Activated T-cell treated with anti-CD3 and anti-CD28 coated beads, Interleukin-2, amount 50 U/mL, for 24 hours (primary cell): ENCODE measurements at regions not wholly inside any gene's neighbourhood (a gene's known extent, or its start where the extent isn't known, plus 50 kb on each side); places are given as distances from the start of the nearest gene placed in this dataset.
"Not testable (repeated sequence)": the region's sequence is repeated elsewhere in the genome, so short reads cannot be mapped to it uniquely, and the experiment has no call there.

Experiments used
- DNase-seq: peaks from one replicate; pipeline ENCODE4 v3.0.0-alpha.2; 2020
- H3K27ac Mint-ChIP-seq: 2 replicates; pipeline ENCODE4 v1.8.0; 2020; ENCODE audit warnings: mild to moderate bottlenecking, mixed read lengths
- H3K27me3 Mint-ChIP-seq: 2 replicates; pipeline ENCODE4 v1.8.0; 2020; ENCODE audit warnings: mixed read lengths
- H3K36me3 Mint-ChIP-seq: 2 replicates; pipeline ENCODE4 v1.8.0; 2020; ENCODE audit warnings: low read depth, mixed read lengths
- H3K4me1 Mint-ChIP-seq: 2 replicates; pipeline ENCODE4 v1.8.0; 2020; ENCODE audit warnings: low read depth, mixed read lengths
- H3K4me3 Mint-ChIP-seq: 2 replicates; pipeline ENCODE4 v1.8.0; 2020; ENCODE audit warnings: mild to moderate bottlenecking, moderate library complexity, mixed read lengths
- H3K9me3 Mint-ChIP-seq: 2 replicates; pipeline ENCODE4 v1.8.0; 2020; ENCODE audit warnings: mixed read lengths

GRCh38 chr6:142637624-142638351 lies 307.2 kb downstream of the HIVEP2 start:
- H3K4me3 Mint-ChIP-seq: no peak overlapping the region
- H3K27ac Mint-ChIP-seq: no peak overlapping the region
- H3K36me3 Mint-ChIP-seq: no peaks in the 10 kb centered on the region
- DNase-seq: no peak
- H3K4me1 Mint-ChIP-seq: peaks cover 9% of the 10 kb centered on the region
- H3K9me3 Mint-ChIP-seq: no peaks in the 10 kb centered on the region
- no peaks in the 10 kb centered on the region for H3K27me3 Mint-ChIP-seq

- no peak for DNase-seq
- Mint-ChIP-seq H3K4me3 (no peak overlapping the region), H3K36me3 (no peaks in the 10 kb centered on the region), H3K27me3 (peaks cover 4% of the 10 kb centered on the region), H3K27ac (no peak overlapping the region), H3K4me1 (no peaks in the 10 kb centered on the region), H3K9me3 (no peaks in the 10 kb centered on the region)
Measured at GRCh38 chr6:142642651-142643050, 302.3 kb downstream of the HIVEP2 start.

GRCh38 chr6:142644866-142645265 lies 300.1 kb downstream of the HIVEP2 start:
- no peak for DNase-seq
- no peaks in the 10 kb centered on the region for H3K36me3 Mint-ChIP-seq
- H3K4me3 Mint-ChIP-seq: no peak overlapping the region
- no peak overlapping the region for H3K27ac Mint-ChIP-seq
- no peaks in the 10 kb centered on the region for H3K4me1 Mint-ChIP-seq
- H3K9me3 Mint-ChIP-seq: no peaks in the 10 kb centered on the region
- H3K27me3 Mint-ChIP-seq: peaks cover 6% of the 10 kb centered on the region

- DNase-seq: no peak
- no peak overlapping the region for H3K27ac Mint-ChIP-seq
- no peaks in the 10 kb centered on the region for H3K36me3 Mint-ChIP-seq
- H3K9me3 Mint-ChIP-seq: no peaks in the 10 kb centered on the region
- no peaks in the 10 kb centered on the region for H3K4me1 Mint-ChIP-seq
- H3K27me3 Mint-ChIP-seq: peaks cover 6% of the 10 kb centered on the region
- no peak overlapping the region for H3K4me3 Mint-ChIP-seq
Measured at GRCh38 chr6:142645663-142646062, 299.3 kb downstream of the HIVEP2 start.

GRCh38 chr6:142647449-142648035 lies 297.4 kb downstream of the HIVEP2 start:
- Mint-ChIP-seq H3K9me3 (no peaks in the 10 kb centered on the region), H3K27me3 (peaks cover 6% of the 10 kb centered on the region), H3K27ac (no peak overlapping the region), H3K36me3 (no peaks in the 10 kb centered on the region), H3K4me3 (no peak overlapping the region), H3K4me1 (no peaks in the 10 kb centered on the region)
- DNase-seq: no peak

- Mint-ChIP-seq H3K36me3 (no peaks in the 10 kb centered on the region), H3K4me1 (no peaks in the 10 kb centered on the region), H3K4me3 (no peak overlapping the region), H3K27ac (no peak overlapping the region), H3K9me3 (no peaks in the 10 kb centered on the region), H3K27me3 (peaks cover 6% of the 10 kb centered on the region)
- no peak for DNase-seq
Measured at GRCh38 chr6:142648036-142648451, 296.9 kb downstream of the HIVEP2 start.

GRCh38 chr6:142648526-142648925 lies 296.4 kb downstream of the HIVEP2 start:
- Mint-ChIP-seq H3K9me3 (no peaks in the 10 kb centered on the region), H3K4me3 (no peak overlapping the region), H3K4me1 (no peaks in the 10 kb centered on the region), H3K36me3 (no peaks in the 10 kb centered on the region), H3K27ac (no peak overlapping the region), H3K27me3 (peaks cover 6% of the 10 kb centered on the region)
- DNase-seq: no peak

- H3K4me3 Mint-ChIP-seq, H3K27me3 Mint-ChIP-seq, H3K9me3 Mint-ChIP-seq, H3K36me3 Mint-ChIP-seq, DNase-seq, H3K4me1 Mint-ChIP-seq, H3K27ac Mint-ChIP-seq: not testable (repeated sequence)
Measured at GRCh38 chr6:142649438-142650234, 295.3 kb downstream of the HIVEP2 start.

- no peaks in the 10 kb centered on the region for H3K9me3 Mint-ChIP-seq
- no peak for DNase-seq
- H3K27me3 Mint-ChIP-seq: peaks cover 6% of the 10 kb centered on the region
- H3K36me3 Mint-ChIP-seq: no peaks in the 10 kb centered on the region
- H3K4me3 Mint-ChIP-seq: no peak overlapping the region
- no peaks in the 10 kb centered on the region for H3K4me1 Mint-ChIP-seq
- H3K27ac Mint-ChIP-seq: no peak overlapping the region
Measured at GRCh38 chr6:142651384-142651783, 293.6 kb downstream of the HIVEP2 start.

- Mint-ChIP-seq H3K4me3 (no peak overlapping the region), H3K27ac (no peak overlapping the region), H3K27me3 (no peaks in the 10 kb centered on the region), H3K4me1 (no peaks in the 10 kb centered on the region), H3K9me3 (no peaks in the 10 kb centered on the region), H3K36me3 (no peaks in the 10 kb centered on the region)
- no peak for DNase-seq
Measured at GRCh38 chr6:142653710-142654420, 291.1 kb downstream of the HIVEP2 start.

- Mint-ChIP-seq H3K27ac (no peak overlapping the region), H3K27me3 (no peaks in the 10 kb centered on the region), H3K36me3 (no peaks in the 10 kb centered on the region), H3K4me1 (no peaks in the 10 kb centered on the region), H3K4me3 (no peak overlapping the region), H3K9me3 (peaks cover 14% of the 10 kb centered on the region)
- DNase-seq: no peak
Measured at GRCh38 chr6:142659661-142660060, 285.3 kb downstream of the HIVEP2 start.

GRCh38 chr6:142665393-142665792 lies 279.6 kb downstream of the HIVEP2 start:
- Mint-ChIP-seq H3K4me3 (no peak overlapping the region), H3K36me3 (no peaks in the 10 kb centered on the region), H3K4me1 (peaks cover 14% of the 10 kb centered on the region), H3K27me3 (no peaks in the 10 kb centered on the region), H3K27ac (no peak overlapping the region), H3K9me3 (peaks cover 14% of the 10 kb centered on the region)
- DNase-seq: no peak

- Mint-ChIP-seq H3K4me1 (peaks cover 14% of the 10 kb centered on the region), H3K27me3 (no peaks in the 10 kb centered on the region), H3K36me3 (no peaks in the 10 kb centered on the region), H3K9me3 (peaks cover 19% of the 10 kb centered on the region), H3K27ac (no peak overlapping the region), H3K4me3 (no peak overlapping the region)
- no peak for DNase-seq
Measured at GRCh38 chr6:142666599-142667185, 278.3 kb downstream of the HIVEP2 start.
